Nephron progenitor cell (in vitro differentiated cells): ENCODE measurements at regions not wholly inside any gene's neighbourhood (a gene's known extent, or its start where the extent isn't known, plus 50 kb on each side); places are given as distances from the start of the nearest gene placed in this dataset.
A peak's percentile ranks its signal among the peaks of the same experiment; 100 is the strongest.

ENCODE experiments used
- DNase-seq: peaks from one replicate; pipeline ENCODE4 v3.0.0; 2021
- H3K27ac Mint-ChIP-seq: 2 replicates; pipeline ENCODE4 v1.8.0; 2021; ENCODE audit warnings: mild to moderate bottlenecking, moderate library complexity, mixed read lengths
- H3K27me3 Mint-ChIP-seq: 2 replicates; pipeline ENCODE4 v1.8.0; 2021; ENCODE audit warnings: mild to moderate bottlenecking, low read depth, mixed read lengths; ENCODE audit not compliant: poor library complexity
- H3K36me3 Mint-ChIP-seq: 2 replicates; pipeline ENCODE4 v1.8.0; 2021; ENCODE audit warnings: low read depth, mixed read lengths
- H3K4me1 Mint-ChIP-seq: 2 replicates; pipeline ENCODE4 v1.8.0; 2021; ENCODE audit warnings: mixed read lengths
- H3K4me3 Mint-ChIP-seq: 2 replicates; pipeline ENCODE4 v1.8.0; 2021; ENCODE audit warnings: mild to moderate bottlenecking, moderate library complexity, mixed read lengths
- H3K9me3 Mint-ChIP-seq: 2 replicates; pipeline ENCODE4 v1.8.0; 2021; ENCODE audit warnings: mild to moderate bottlenecking, moderate library complexity, mixed read lengths
- CTCF ChIP-seq: fragments of 200-600 bp; sonication (generic); IDR thresholded peaks from 2 replicates; pipeline ENCODE4 v1.5.0; 2021; ENCODE audit warnings: antibody characterized with exemption

DNA sequence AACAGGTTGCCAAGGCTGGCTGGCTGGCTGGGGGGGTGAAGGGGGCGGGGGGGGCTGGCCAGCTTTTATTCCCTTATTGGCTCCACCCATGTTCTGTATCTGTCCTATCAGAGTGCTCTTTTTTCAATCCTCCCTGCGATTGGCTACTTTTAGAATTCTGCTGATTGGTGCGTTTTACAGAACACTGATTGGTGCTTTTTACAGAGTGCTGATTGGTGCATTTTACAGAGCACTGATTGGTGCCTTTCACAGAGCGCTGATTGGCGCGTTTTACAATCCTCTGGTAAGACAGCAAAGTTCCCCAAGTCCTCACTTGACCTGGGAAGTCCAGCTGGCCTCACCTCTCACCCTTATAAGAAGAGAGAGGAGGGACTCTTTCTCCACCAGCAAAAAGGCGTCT lies 175.9 kb downstream of the ERCC6L2 start:
- H3K4me3 Mint-ChIP-seq = no peak overlapping the region
- H3K36me3 Mint-ChIP-seq = peaks cover 18% of the 10 kb centered on the region
- peaks cover 69% of the 10 kb centered on the region for H3K4me1 Mint-ChIP-seq
- no peak for TF ChIP-seq CTCF
- H3K27me3 Mint-ChIP-seq = peaks cover 3% of the 10 kb centered on the region
- no peak overlapping the region for H3K27ac Mint-ChIP-seq
- no peak for DNase-seq
- peaks cover 31% of the 10 kb centered on the region for H3K9me3 Mint-ChIP-seq

DNA sequence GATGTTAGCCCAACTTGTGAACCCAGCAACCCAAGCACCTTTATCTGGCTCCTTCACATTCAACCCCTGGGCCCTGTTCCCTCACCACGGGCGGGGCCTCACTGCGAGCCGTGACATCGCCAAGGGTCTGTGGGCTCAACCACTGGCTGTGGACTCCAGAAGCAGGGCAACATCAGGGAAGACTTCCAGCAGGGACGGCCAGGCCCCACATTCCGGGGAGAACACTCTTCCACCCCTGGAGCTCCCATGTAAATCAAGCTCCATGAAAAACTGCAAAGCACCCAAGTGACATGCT lies 175.3 kb downstream of the ERCC6L2 start:
- H3K4me1 Mint-ChIP-seq = peaks cover 67% of the 10 kb centered on the region
- H3K36me3 Mint-ChIP-seq = peaks cover 18% of the 10 kb centered on the region
- H3K27ac Mint-ChIP-seq = no peak overlapping the region
- TF ChIP-seq CTCF = no peak
- peaks cover 5% of the 10 kb centered on the region for H3K27me3 Mint-ChIP-seq
- no peak for DNase-seq
- peaks cover 31% of the 10 kb centered on the region for H3K9me3 Mint-ChIP-seq
- H3K4me3 Mint-ChIP-seq = no peak overlapping the region

DNA sequence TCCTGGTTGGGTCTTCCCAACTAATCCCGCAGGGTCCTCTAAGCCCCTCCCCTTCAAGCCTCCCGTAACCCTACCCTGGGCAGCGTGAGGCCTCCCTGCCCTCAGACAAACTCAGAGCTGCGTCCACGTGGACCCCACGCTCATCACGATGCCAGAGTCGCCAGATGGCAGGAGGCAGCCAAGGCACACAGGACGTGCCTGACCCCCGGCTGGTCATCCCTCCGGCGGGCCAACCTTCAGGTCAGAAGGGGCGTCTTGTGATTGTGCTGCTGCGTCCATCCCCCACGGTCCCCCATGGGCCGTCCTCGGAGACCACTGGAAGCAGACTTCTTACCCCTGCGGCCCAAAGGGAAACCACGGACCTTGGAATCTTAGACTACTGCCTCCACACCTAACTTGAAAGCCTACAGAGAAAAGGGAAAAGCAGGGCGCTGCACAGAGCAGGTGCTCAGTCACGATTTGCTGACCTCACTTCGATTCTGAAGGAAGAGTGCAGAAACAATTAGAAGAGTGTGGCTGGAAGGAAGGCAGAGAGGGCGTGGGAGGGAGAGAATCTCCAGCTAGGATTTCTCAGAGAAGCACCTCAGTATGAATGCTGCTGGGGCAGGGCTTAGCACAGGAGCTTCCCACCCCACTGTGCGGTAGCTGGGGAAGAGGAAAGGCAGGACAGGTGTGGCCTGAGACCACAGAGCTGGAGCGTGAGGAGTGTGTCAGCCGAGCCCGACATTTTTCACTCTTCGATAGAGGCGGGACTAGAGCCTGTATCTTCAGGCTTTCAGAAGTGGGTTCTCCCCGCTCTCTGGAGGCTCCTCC lies 174.8 kb downstream of the ERCC6L2 start:
- Mint-ChIP-seq H3K9me3 (peaks cover 29% of the 10 kb centered on the region), H3K36me3 (peaks cover 18% of the 10 kb centered on the region), H3K4me1 (peaks cover 67% of the 10 kb centered on the region), H3K4me3 (no peak overlapping the region), H3K27ac (peak overlapping the region; percentile 70), H3K27me3 (peaks cover 11% of the 10 kb centered on the region)
- DNase-seq = no peak
- TF ChIP-seq CTCF = no peak

DNA sequence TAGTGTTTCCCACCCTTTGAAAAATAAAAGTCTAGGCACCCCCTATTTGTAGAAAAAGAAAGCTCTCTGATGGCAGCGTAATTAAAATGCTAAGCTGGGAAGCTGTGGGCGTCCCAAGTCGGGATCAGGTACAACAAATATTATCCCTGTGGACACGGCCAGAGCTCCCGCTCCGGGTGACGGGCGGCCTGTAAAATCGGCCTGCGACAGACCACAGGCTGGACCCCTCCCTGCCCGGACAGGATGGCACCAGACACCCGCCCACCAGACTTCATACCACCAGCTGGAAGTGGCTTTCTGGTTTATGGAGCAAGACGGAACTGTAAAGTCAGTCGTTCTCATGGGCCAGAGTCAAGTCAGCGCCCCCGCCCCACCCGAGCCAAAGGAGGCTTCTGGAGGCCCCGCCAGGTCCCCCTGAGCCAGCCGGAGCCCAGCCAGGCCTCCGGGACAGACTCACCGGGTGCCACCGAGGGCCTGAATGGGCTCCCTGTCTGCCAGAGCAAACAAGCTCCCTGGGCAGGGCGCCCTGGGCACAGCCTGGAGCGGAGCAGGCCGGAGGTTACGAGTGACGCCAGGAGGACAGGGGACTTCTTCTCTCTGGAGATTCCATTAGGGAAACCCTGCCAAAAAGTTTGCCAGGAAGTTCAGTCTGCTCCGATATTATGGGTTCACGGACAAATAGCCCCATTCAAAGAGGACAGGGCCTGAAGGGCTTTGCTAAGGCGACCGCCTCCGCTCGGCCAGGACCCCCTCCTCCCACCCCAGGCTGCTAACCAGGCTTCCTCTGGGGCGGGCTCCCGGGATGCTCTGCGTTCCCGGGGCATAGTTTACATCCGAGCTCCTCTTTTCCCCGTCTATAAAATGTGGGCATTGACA lies 173.7 kb downstream of the ERCC6L2 start:
- Mint-ChIP-seq H3K27ac (no peak overlapping the region), H3K9me3 (peaks cover 20% of the 10 kb centered on the region), H3K36me3 (peaks cover 16% of the 10 kb centered on the region), H3K4me3 (peak overlapping the region; percentile 36), H3K27me3 (peaks cover 16% of the 10 kb centered on the region), H3K4me1 (peaks cover 63% of the 10 kb centered on the region)
- no peak for DNase-seq
- no peak for TF ChIP-seq CTCF

- H3K27ac Mint-ChIP-seq = peak overlapping the region; percentile 92
- H3K36me3 Mint-ChIP-seq = peaks cover 8% of the 10 kb centered on the region
- peaks cover 59% of the 10 kb centered on the region for H3K4me1 Mint-ChIP-seq
- peak overlapping the region; percentile 63 for H3K4me3 Mint-ChIP-seq
- peaks cover 11% of the 10 kb centered on the region for H3K9me3 Mint-ChIP-seq
- peaks cover 16% of the 10 kb centered on the region for H3K27me3 Mint-ChIP-seq
- DNase-seq = peak; percentile 42
- no peak for TF ChIP-seq CTCF
These were observed 172.8 kb downstream of the ERCC6L2 start for GRCh38 chr9:96048104-96048955.
